Effector memory CD8-positive, alpha-beta T cell (primary cell): ENCODE measurements at regions not wholly inside any gene's neighbourhood (a gene's known extent, or its start where the extent isn't known, plus 50 kb on each side); places are given as distances from the start of the nearest gene placed in this dataset.

Experiments
- ATAC-seq: fragments of 150-1000 bp; cut with Tn5 transposase; replicated peaks from 2 replicates; pipeline ENCODE4 v1.10.0; 2021; ENCODE audit warnings: mild to moderate bottlenecking, moderate library complexity
- DNase-seq, 3 experiments: peaks; one replicate each; pipeline ENCODE4 v3.0.0; 2021
- H3K27ac Mint-ChIP-seq, 2 donors: one replicate each; pipeline ENCODE4 v1.8.0; 2022; ENCODE audit warnings: mild to moderate bottlenecking in 2 of 2, mixed read lengths in 2 of 2, moderate library complexity in 2 of 2
- H3K27me3 Mint-ChIP-seq, 2 donors: one replicate each; pipeline ENCODE4 v1.8.0; 2022; ENCODE audit warnings: mixed read lengths in 2 of 2
- H3K36me3 Mint-ChIP-seq: one replicate; pipeline ENCODE4 v1.8.0; 2022; ENCODE audit warnings: mild to moderate bottlenecking, moderate library complexity, mixed read lengths; ENCODE audit not compliant: insufficient read depth
- H3K4me1 Mint-ChIP-seq, 2 donors: one replicate each; pipeline ENCODE4 v1.8.0; 2022; ENCODE audit warnings: low read depth in 2 of 2, mixed read lengths in 2 of 2
- H3K4me3 Mint-ChIP-seq, 2 donors: one replicate each; pipeline ENCODE4 v1.8.0; 2022; ENCODE audit warnings: mild to moderate bottlenecking in 2 of 2, mixed read lengths in 2 of 2, moderate library complexity in 2 of 2
- H3K9me3 Mint-ChIP-seq, 2 donors: one replicate each; pipeline ENCODE4 v1.8.0; 2022; ENCODE audit warnings: mixed read lengths in 2 of 2

- Mint-ChIP-seq H3K36me3 (peaks cover 7% of the 10 kb centered on the region), H3K27me3 (peaks cover 0 to 38% of the 10 kb centered on the region in 2 donors), H3K27ac (no peak overlapping the region), H3K9me3 (no peaks in the 10 kb centered on the region), H3K4me3 (no peak overlapping the region), H3K4me1 (no peaks in the 10 kb centered on the region)
- DNase-seq (no peak), ATAC-seq (no peak)
Measured at GRCh38 chr10:120960725-120961124, 109.6 kb downstream of the WDR11 start.

- H3K4me1 Mint-ChIP-seq, result no peaks in the 10 kb centered on the region
- ATAC-seq (no peak), DNase-seq (no peak)
- no peaks in the 10 kb centered on the region for H3K9me3 Mint-ChIP-seq
- peaks cover 0 to 43% of the 10 kb centered on the region in 2 donors for H3K27me3 Mint-ChIP-seq
- H3K36me3 Mint-ChIP-seq, result peaks cover 7% of the 10 kb centered on the region
- H3K27ac Mint-ChIP-seq, result no peak overlapping the region
- no peak overlapping the region for H3K4me3 Mint-ChIP-seq
Measured at GRCh38 chr10:120961795-120962755, 110.9 kb downstream of the WDR11 start.

- DNase-seq (no peak), ATAC-seq (no peak)
- H3K4me3 Mint-ChIP-seq, result no peak overlapping the region
- H3K27ac Mint-ChIP-seq, result no peak overlapping the region
- peaks cover 5% of the 10 kb centered on the region for H3K36me3 Mint-ChIP-seq
- no peaks in the 10 kb centered on the region for H3K9me3 Mint-ChIP-seq
- H3K27me3 Mint-ChIP-seq, result peaks cover 4 to 46% of the 10 kb centered on the region in 2 donors
- no peaks in the 10 kb centered on the region for H3K4me1 Mint-ChIP-seq
Measured at GRCh38 chr10:120962756-120963593, 111.8 kb downstream of the WDR11 start.

GRCh38 chr10:120963594-120964220 is 112.5 kb downstream of the WDR11 start:
- H3K27ac Mint-ChIP-seq, result no peak overlapping the region
- DNase-seq, result no peak
- H3K27me3 Mint-ChIP-seq, result peaks cover 6 to 49% of the 10 kb centered on the region in 2 donors
- H3K9me3 Mint-ChIP-seq, result no peaks in the 10 kb centered on the region
- no peaks in the 10 kb centered on the region for H3K4me1 Mint-ChIP-seq
- ATAC-seq, result no peak
- H3K36me3 Mint-ChIP-seq, result peaks cover 4% of the 10 kb centered on the region
- H3K4me3 Mint-ChIP-seq, result no peak overlapping the region

- ATAC-seq, result no peak
- Mint-ChIP-seq H3K4me1 (peaks cover 0 to 8% of the 10 kb centered on the region in 2 donors), H3K9me3 (peaks cover 0 to 3% of the 10 kb centered on the region in 2 donors), H3K4me3 (no peak overlapping the region), H3K27me3 (peaks cover 19 to 47% of the 10 kb centered on the region in 2 donors), H3K36me3 (no peaks in the 10 kb centered on the region), H3K27ac (no peak overlapping the region)
- DNase-seq, result no peak
Measured at GRCh38 chr10:120966657-120967045, 115.5 kb downstream of the WDR11 start.

- no peak overlapping the region for H3K4me3 Mint-ChIP-seq
- no peak for DNase-seq
- H3K36me3 Mint-ChIP-seq, result no peaks in the 10 kb centered on the region
Measured at GRCh38 chr10:120969219-120969645, 118.1 kb downstream of the WDR11 start.

GRCh38 chr10:120970595-120971529 is 119.7 kb downstream of the WDR11 start:
- peaks cover 40 to 45% of the 10 kb centered on the region in 2 donors for H3K27me3 Mint-ChIP-seq
- no peaks in the 10 kb centered on the region for H3K36me3 Mint-ChIP-seq
- H3K4me3 Mint-ChIP-seq, result no peak overlapping the region
- no peak overlapping the region for H3K27ac Mint-ChIP-seq
- peaks cover 0 to 8% of the 10 kb centered on the region in 2 donors for H3K4me1 Mint-ChIP-seq
- peaks cover 0 to 4% of the 10 kb centered on the region in 2 donors for H3K9me3 Mint-ChIP-seq
- no peak for DNase-seq
- no peak for ATAC-seq

More at GRCh38 chr10:120969219-120969645, 118.1 kb downstream of the WDR11 start:
- H3K4me1 Mint-ChIP-seq, result peaks cover 0 to 8% of the 10 kb centered on the region in 2 donors
- H3K27me3 Mint-ChIP-seq, result peaks cover 28 to 43% of the 10 kb centered on the region in 2 donors
- H3K27ac Mint-ChIP-seq, result no peak overlapping the region
- ATAC-seq, result no peak
- peaks cover 0 to 3% of the 10 kb centered on the region in 2 donors for H3K9me3 Mint-ChIP-seq

GRCh38 chr10:120971671-120972070 is 120.5 kb downstream of the WDR11 start:
- Mint-ChIP-seq H3K27ac (no peak overlapping the region), H3K9me3 (peaks cover 0 to 4% of the 10 kb centered on the region in 2 donors), H3K36me3 (no peaks in the 10 kb centered on the region), H3K4me1 (peaks cover 0 to 8% of the 10 kb centered on the region in 2 donors), H3K27me3 (peaks cover 46 to 52% of the 10 kb centered on the region in 2 donors), H3K4me3 (no peak overlapping the region)
- ATAC-seq (no peak), DNase-seq (no peak)

GRCh38 chr10:120972259-120972658 is 121.1 kb downstream of the WDR11 start:
- H3K27me3 Mint-ChIP-seq, result peaks cover 49 to 52% of the 10 kb centered on the region in 2 donors
- H3K9me3 Mint-ChIP-seq, result peaks cover 0 to 4% of the 10 kb centered on the region in 2 donors
- DNase-seq (no peak), ATAC-seq (no peak)
- H3K4me3 Mint-ChIP-seq, result no peak overlapping the region
- H3K27ac Mint-ChIP-seq, result no peak overlapping the region
- H3K4me1 Mint-ChIP-seq, result peaks cover 0 to 8% of the 10 kb centered on the region in 2 donors
- no peaks in the 10 kb centered on the region for H3K36me3 Mint-ChIP-seq

GRCh38 chr10:120975072-120975867 is 124.1 kb downstream of the WDR11 start:
- Mint-ChIP-seq H3K27ac (no peak overlapping the region), H3K36me3 (no peaks in the 10 kb centered on the region), H3K4me1 (peaks cover 3 to 4% of the 10 kb centered on the region in 2 donors), H3K9me3 (peaks cover 0 to 3% of the 10 kb centered on the region in 2 donors), H3K4me3 (no peak overlapping the region), H3K27me3 (peaks cover 34 to 55% of the 10 kb centered on the region in 2 donors)
- DNase-seq (no peak), ATAC-seq (no peak)

- Mint-ChIP-seq H3K27ac (no peak overlapping the region), H3K27me3 (peaks cover 32 to 61% of the 10 kb centered on the region in 2 donors), H3K36me3 (no peaks in the 10 kb centered on the region), H3K4me1 (peaks cover 3 to 4% of the 10 kb centered on the region in 2 donors), H3K9me3 (peaks cover 0 to 1% of the 10 kb centered on the region in 2 donors), H3K4me3 (no peak overlapping the region)
- ATAC-seq, result no peak
- no peak for DNase-seq
Measured at GRCh38 chr10:120975868-120976225, 124.7 kb downstream of the WDR11 start.

- H3K27ac Mint-ChIP-seq, result no peak overlapping the region
- peaks cover 3 to 4% of the 10 kb centered on the region in 2 donors for H3K4me1 Mint-ChIP-seq
- no peak overlapping the region for H3K4me3 Mint-ChIP-seq
- H3K36me3 Mint-ChIP-seq, result no peaks in the 10 kb centered on the region
- DNase-seq (no peak), ATAC-seq (no peak)
- peaks cover 0 to 1% of the 10 kb centered on the region in 2 donors for H3K9me3 Mint-ChIP-seq
- peaks cover 36 to 79% of the 10 kb centered on the region in 2 donors for H3K27me3 Mint-ChIP-seq
Measured at GRCh38 chr10:120977897-120978296, 126.7 kb downstream of the WDR11 start.
